ENCODE measurements at regions not wholly inside any gene's neighbourhood (a gene's known extent, or its start where the extent isn't known, plus 50 kb on each side); places are given as distances from the start of the nearest gene placed in this dataset.
A peak's percentile ranks its signal among the peaks of the same experiment; 100 is the strongest.

GRCh38 chr6:21831521-21832291 is 238.2 kb downstream of the SOX4 start:
- no peak overlapping the region for H3K4me3 ChIP-seq (ENCODE audit: low read depth, low read length)
- TF ChIP-seq CTCF (conservative IDR thresholded peaks at IDR 0.05; ENCODE audit: low read depth, low read length): no peak
- DNase-seq (ENCODE audit: low read depth): peak; percentile 21

DNA sequence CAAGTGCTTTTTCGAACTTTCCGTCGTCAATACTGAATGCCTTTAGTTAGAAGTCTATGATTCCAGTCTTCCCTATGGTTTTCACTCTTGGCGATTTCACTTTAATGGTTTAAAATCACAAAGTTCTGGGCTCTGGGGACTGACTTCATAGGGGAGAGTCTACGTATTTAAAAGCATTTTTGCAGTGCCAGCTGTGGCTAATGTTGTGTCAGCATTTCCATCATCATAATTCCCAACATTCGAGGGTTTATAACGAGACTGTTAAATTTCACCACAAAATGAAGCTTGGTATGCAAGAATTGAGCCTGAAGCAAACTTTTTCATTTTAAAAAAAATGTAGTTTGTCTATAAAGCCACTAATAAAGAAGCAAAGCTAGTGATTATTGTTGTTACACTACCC is 242.7 kb downstream of the SOX4 start:
- DNase-seq (ENCODE audit: low read depth): no peak
- no peak for TF ChIP-seq CTCF (conservative IDR thresholded peaks at IDR 0.05; ENCODE audit: low read depth, low read length)
- no peak overlapping the region for H3K4me3 ChIP-seq (ENCODE audit: low read depth, low read length)

GRCh38 chr6:21836772-21837425 is 243.3 kb downstream of the SOX4 start:
- no peak for DNase-seq (ENCODE audit: low read depth)
- no peak for TF ChIP-seq CTCF (conservative IDR thresholded peaks at IDR 0.05; ENCODE audit: low read depth, low read length)
- no peak overlapping the region for H3K4me3 ChIP-seq (ENCODE audit: low read depth, low read length)

DNA sequence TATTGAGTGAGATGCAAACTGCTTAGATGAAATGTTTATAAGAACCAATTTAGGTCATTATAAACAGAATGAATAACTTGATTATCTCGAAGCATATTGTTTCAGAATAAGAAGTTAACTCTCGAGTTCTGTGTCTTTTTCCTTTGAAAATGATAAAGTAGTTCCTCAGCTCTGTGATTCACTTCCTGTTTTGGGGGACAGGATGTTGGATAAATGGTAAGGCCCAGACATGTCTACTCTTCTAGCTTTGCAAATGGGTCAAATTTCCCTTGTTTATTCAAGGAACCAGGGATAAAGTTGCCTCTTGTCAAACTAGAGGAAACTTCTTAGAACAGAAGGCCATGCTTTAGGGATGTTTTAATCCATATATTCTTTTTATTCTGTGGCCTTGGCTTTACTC is 246.9 kb downstream of the SOX4 start:
- H3K4me3 ChIP-seq (ENCODE audit: low read depth, low read length): no peak overlapping the region
- peak; percentile 41 for DNase-seq (ENCODE audit: low read depth)
- no peak for TF ChIP-seq CTCF (conservative IDR thresholded peaks at IDR 0.05; ENCODE audit: low read depth, low read length)

DNA sequence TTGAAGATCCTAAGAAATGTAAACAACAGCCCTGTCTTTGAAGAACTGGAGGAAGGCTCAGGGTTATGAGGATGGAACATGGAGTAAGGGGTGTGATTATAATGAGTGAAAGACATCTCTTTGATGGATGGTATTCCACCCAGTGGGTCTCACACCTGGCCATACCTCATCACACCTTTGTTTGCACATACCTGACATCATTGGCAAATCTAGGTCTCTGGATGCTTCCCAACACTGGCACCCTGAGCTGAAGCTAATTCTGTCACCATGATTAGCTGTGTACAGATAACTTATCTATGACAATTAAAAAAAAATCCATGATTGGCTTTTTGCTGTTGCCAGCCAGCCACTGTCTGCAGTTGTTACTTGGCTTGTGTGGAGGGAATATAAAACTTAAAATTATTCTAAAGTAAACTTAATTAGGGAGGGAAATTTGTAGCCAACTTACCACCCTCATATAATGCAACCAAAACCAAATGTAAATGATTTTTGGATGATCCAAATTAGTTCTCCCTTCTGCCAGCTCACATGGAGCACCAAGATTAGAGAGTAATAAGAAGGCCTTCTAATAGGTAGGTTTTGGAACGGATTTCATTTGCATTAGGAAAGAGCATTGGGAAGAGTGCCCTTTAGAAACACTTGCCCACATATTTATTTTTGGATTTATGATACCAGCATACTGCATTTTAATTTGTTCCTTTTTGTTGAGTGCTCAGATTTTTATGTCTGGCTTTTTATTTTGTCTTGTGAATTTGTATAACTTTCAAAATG is 249.5 kb downstream of the SOX4 start:
- no peak overlapping the region for H3K4me3 ChIP-seq (ENCODE audit: low read depth, low read length)
- no peak for TF ChIP-seq CTCF (conservative IDR thresholded peaks at IDR 0.05; ENCODE audit: low read depth, low read length)
- no peak for DNase-seq (ENCODE audit: low read depth)

DNA sequence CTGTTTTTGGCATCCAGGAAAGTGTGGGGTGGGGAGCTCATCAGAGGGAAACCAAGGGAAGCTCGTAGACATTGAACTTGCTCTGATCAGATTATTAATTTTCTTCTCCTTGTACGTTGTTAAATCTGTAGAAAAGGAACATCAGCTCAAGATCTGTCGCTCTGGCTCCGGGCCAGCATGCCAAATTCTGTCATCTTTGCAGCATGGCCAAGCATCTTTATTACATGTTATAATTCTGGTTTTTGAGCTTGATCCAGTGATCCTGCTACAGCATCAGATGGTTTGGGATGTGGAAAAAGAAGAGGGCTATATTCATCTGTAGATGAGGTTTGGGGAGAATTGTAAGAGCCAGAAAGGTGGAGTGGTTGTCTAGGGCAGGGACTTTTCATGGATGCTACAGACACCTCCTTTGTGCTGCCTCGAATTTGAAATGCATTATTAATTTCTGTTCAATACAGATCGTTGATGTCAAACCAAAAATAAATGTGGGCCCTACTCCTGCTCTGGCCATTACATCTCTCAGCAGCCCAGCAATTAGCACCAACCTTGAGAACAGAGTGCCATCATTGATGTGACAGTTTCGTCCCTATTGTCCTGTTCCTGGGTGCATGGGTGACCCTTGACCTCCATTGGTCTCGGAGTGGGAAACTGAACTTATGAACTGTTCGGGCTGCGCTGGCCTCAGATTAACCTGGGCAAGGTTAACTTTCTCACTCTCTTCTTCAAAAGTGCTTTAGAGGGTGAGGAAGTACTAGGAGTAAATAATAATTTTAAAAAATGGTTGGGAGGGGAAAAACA is 250.8 kb downstream of the SOX4 start:
- TF ChIP-seq CTCF (conservative IDR thresholded peaks at IDR 0.05; ENCODE audit: low read depth, low read length): no peak
- no peak for DNase-seq (ENCODE audit: low read depth)

More for the DNA sequence above, 250.8 kb downstream of the SOX4 start:
- H3K4me3 ChIP-seq (ENCODE audit: low read depth, low read length): no peak overlapping the region

Measured in choroid plexus epithelial cell (primary cell).